Endothelial cell of umbilical vein (primary cell): ENCODE measurements at regions not wholly inside any gene's neighbourhood (a gene's known extent, or its start where the extent isn't known, plus 50 kb on each side); places are given as distances from the start of the nearest gene placed in this dataset.

Experiments used
- BruUV-seq: library from RNA; stranded (reverse); fragments of 400-500 nt; replicated peaks from 2 replicates; lab custom pipeline; 2021; lab: Mats Ljungman, UMichigan
- CTCF ChIA-PET: fragments of 300-600, 350-600 bp; sonication (Branson Sonifier 250); formaldehyde crosslinking; loops from one replicate; lab custom pipeline; 2021; ENCODE audit warnings: antibody characterized with exemption, inconsistent platforms; lab: Charles Lee
- POLR2A ChIA-PET: fragments of 300-600, 350-600 bp; sonication (Branson Sonifier 250); formaldehyde crosslinking; loops from one replicate; lab custom pipeline; 2021; ENCODE audit warnings: antibody characterized with exemption, inconsistent platforms; lab: Charles Lee
- DNase-seq: peaks from one replicate; pipeline ENCODE4 v3.0.0-alpha.2; 2011; ENCODE audit warnings: low read depth, low spot score
- FAIRE-seq: peaks from 2 replicates; lab custom pipeline; 2011; peaks lifted over from hg19 to GRCh38; lab: Jason Lieb, UNC
- H2AFZ ChIP-seq: 2 replicates; pipeline ENCODE4 v1.6.0; 2012; ENCODE audit warnings: low read depth, low read length, control low read depth, inconsistent platforms
- H3K27ac ChIP-seq: 2 replicates; pipeline ENCODE4 v1.5.1; 2011; ENCODE audit warnings: low read depth, mild to moderate bottlenecking, control low read depth, low read length, moderate library complexity; ENCODE audit not compliant: insufficient read depth
- H3K27me3 ChIP-seq, 2 experiments: 2 replicates each; pipeline versions ENCODE4 v1.6.0 to v1.6.1; 2011; ENCODE audit warnings: low read length in 2 of 2, mixed read lengths in 1 of 2; ENCODE audit not compliant: control insufficient read depth in 2 of 2, insufficient read depth in 2 of 2
- H3K36me3 ChIP-seq, 2 experiments: 2 replicates in 1 of 2; 3 replicates in 1 of 2; pipeline ENCODE4 v1.5.1; 2011; ENCODE audit warnings: low read length in 2 of 2, mild to moderate bottlenecking in 1 of 2, moderate library complexity in 1 of 2; ENCODE audit not compliant: control insufficient read depth in 2 of 2, insufficient read depth in 2 of 2; ENCODE audit errors: extremely low read depth in 1 of 2
- H3K4me1 ChIP-seq: 3 replicates; pipeline ENCODE4 v1.5.1; 2011; ENCODE audit warnings: mild to moderate bottlenecking, low read length; ENCODE audit not compliant: control insufficient read depth, insufficient read depth; ENCODE audit errors: extremely low read depth
- H3K4me2 ChIP-seq: 2 replicates; pipeline ENCODE4 v1.6.1; 2011; ENCODE audit warnings: low read length, control low read depth, mixed read lengths; ENCODE audit not compliant: insufficient read depth
- H3K4me3 ChIP-seq, 3 experiments: fragments of 200-600 bp in 1 of 3; sonication (generic), shearing (Covaris generic) in 1 of 3; replicated peaks in 1 of 3; 2 replicates each; pipeline ENCODE4 v1.5.1; 2011 to 2016; ENCODE audit warnings: control low read depth in 3 of 3, low read length in 3 of 3, mild to moderate bottlenecking in 2 of 3, inconsistent platforms in 1 of 3, low read depth in 1 of 3, moderate library complexity in 1 of 3; ENCODE audit not compliant: insufficient read depth in 1 of 3
- H3K79me2 ChIP-seq: 2 replicates; pipeline ENCODE4 v1.6.0; 2012; ENCODE audit warnings: low read length, inconsistent platforms; ENCODE audit not compliant: control insufficient read depth, insufficient read depth
- H3K9ac ChIP-seq: replicated peaks from 2 replicates; pipeline ENCODE3; 2011; ENCODE audit warnings: low read length, control low read depth; ENCODE audit not compliant: insufficient read depth; ENCODE audit errors: extremely low read depth
- H3K9me1 ChIP-seq: replicated peaks from 3 replicates; pipeline ENCODE4 v1.6.0; 2011; ENCODE audit warnings: mild to moderate bottlenecking, low read length; ENCODE audit not compliant: control insufficient read depth, insufficient read depth; ENCODE audit errors: extremely low read depth
- H3K9me3 ChIP-seq: replicated peaks from 2 replicates; pipeline ENCODE4 v1.5.1; 2012; ENCODE audit warnings: low read length, inconsistent platforms; ENCODE audit not compliant: control insufficient read depth, insufficient read depth
- H4K20me1 ChIP-seq: replicated peaks from 2 replicates; pipeline ENCODE3; 2011; ENCODE audit warnings: mild to moderate bottlenecking, low read length; ENCODE audit not compliant: control insufficient read depth, insufficient read depth; ENCODE audit errors: extremely low read depth
- EZH2 ChIP-seq: IDR thresholded peaks from 2 replicates; pipeline ENCODE4 v1.6.1; 2012; ENCODE audit warnings: borderline replicate concordance, low read depth, mild to moderate bottlenecking, moderate library complexity, low read length, inconsistent platforms; ENCODE audit not compliant: severe bottlenecking
- FOS ChIP-seq: IDR thresholded peaks from 2 replicates; pipeline ENCODE4 v1.6.1; 2011; ENCODE audit warnings: mild to moderate bottlenecking, low read length, moderate library complexity, borderline replicate concordance; ENCODE audit not compliant: insufficient read depth
- GATA2 ChIP-seq: IDR thresholded peaks from 2 replicates; pipeline ENCODE4 v1.7.0; 2011; ENCODE audit warnings: low read depth, mild to moderate bottlenecking, moderate library complexity, mixed read lengths, low read length; ENCODE audit not compliant: insufficient read length, insufficient read depth
- JUN ChIP-seq: IDR thresholded peaks from 2 replicates; pipeline ENCODE4 v1.6.1; 2011; ENCODE audit warnings: borderline replicate concordance, low read depth; ENCODE audit not compliant: insufficient read length, insufficient read depth
- MYC ChIP-seq: IDR thresholded peaks from one replicate; pipeline ENCODE4 v1.6.1; 2011; ENCODE audit warnings: mild to moderate bottlenecking, low read depth, low read length
- POLR2A ChIP-seq: IDR thresholded peaks from 2 replicates; pipeline ENCODE4 v1.6.1; 2012; ENCODE audit warnings: low read depth, mild to moderate bottlenecking, control low read depth, low read length
- POLR2AphosphoS5 ChIP-seq: IDR thresholded peaks from 2 replicates; pipeline ENCODE4 v1.6.1; 2012; ENCODE audit warnings: low read depth, mild to moderate bottlenecking, control low read depth, low read length, moderate library complexity; ENCODE audit not compliant: insufficient read depth
- dilution Hi-C: fragments of 300-500 bp; cut with MboI; formaldehyde crosslinking; loops from one replicate; pipeline ENCODE4 v1.15.0; 2019; ENCODE audit warnings: low sequenced_read_pairs; ENCODE audit not compliant: extremely low pct_ligation_motif_present
- intact Hi-C: fragments of 100-400 bp; cut with micrococcal nuclease; formaldehyde crosslinking; loops from one replicate; pipeline ENCODE4 v1.10.0; 2022
- TF ChIP-seq, protein P1 (sequence below): IDR thresholded peaks from 2 replicates; pipeline ENCODE4 v1.6.1; 2011; ENCODE audit not compliant: insufficient read depth, insufficient read length
- TF ChIP-seq, protein P2 (sequence below), 2 donors: IDR thresholded peaks; 1 replicate in 1 of 2; 2 replicates in 1 of 2; pipeline ENCODE4 v1.5.1; 2011; ENCODE audit warnings: low read length in 2 of 2, mild to moderate bottlenecking in 2 of 2, moderate library complexity in 2 of 2, control low read depth in 1 of 2, inconsistent platforms in 1 of 2, low read depth in 1 of 2; ENCODE audit not compliant: insufficient read depth in 1 of 2; ENCODE audit errors: extremely low read depth in 1 of 2

DNA sequence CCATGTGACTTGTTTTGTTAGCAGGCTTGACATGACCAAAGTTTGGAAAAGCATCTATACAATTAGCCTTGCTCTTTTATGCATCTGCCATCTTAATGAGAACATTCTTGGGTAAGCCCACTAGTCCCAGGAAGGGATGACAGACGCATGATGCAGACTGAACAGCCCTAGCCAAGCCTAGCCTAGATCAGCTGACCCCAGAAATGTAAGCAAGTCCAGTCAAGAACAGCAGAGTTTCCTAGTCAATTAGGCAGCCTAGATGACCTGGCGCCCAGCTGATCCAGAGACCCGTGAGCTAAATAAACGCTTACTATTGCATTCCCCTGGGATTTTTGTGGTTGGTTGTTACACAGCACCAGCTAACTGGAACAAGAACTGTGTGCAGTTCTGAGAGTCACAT, 457.9 kb downstream of the BCOR start:
- ChIA-PET CTCF (no interaction called here), POLR2A (no interaction called here)
- Histone ChIP-seq H2AFZ (no peak overlapping the region), H3K9ac (no peak overlapping the region), H3K27me3 (no peaks in the 10 kb centered on the region), H3K9me1 (no peaks in the 10 kb centered on the region), H3K9me3 (no peaks in the 10 kb centered on the region), H3K79me2 (no peaks in the 10 kb centered on the region), H3K27ac (no peak overlapping the region), H3K4me2 (no peak overlapping the region), H3K4me1 (peaks cover 3% of the 10 kb centered on the region), H4K20me1 (no peaks in the 10 kb centered on the region), H3K36me3 (no peaks in the 10 kb centered on the region), H3K4me3 (no peak overlapping the region)
- FAIRE-seq, result peak; percentile 8
- DNase-seq, result no peak
- intact Hi-C loops (no loop called here), dilution Hi-C loops (no loop called here)
- BruUV-seq, result no TSS peak
- TF ChIP-seq POLR2A (no peak), GATA2 (no peak), POLR2AphosphoS5 (no peak), EZH2 (no peak), FOS (no peak), MYC (no peak), JUN (no peak)
- TF ChIP-seq, protein P1, sequence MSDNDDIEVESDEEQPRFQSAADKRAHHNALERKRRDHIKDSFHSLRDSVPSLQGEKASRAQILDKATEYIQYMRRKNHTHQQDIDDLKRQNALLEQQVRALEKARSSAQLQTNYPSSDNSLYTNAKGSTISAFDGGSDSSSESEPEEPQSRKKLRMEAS, result no peak
- TF ChIP-seq, protein P2, sequence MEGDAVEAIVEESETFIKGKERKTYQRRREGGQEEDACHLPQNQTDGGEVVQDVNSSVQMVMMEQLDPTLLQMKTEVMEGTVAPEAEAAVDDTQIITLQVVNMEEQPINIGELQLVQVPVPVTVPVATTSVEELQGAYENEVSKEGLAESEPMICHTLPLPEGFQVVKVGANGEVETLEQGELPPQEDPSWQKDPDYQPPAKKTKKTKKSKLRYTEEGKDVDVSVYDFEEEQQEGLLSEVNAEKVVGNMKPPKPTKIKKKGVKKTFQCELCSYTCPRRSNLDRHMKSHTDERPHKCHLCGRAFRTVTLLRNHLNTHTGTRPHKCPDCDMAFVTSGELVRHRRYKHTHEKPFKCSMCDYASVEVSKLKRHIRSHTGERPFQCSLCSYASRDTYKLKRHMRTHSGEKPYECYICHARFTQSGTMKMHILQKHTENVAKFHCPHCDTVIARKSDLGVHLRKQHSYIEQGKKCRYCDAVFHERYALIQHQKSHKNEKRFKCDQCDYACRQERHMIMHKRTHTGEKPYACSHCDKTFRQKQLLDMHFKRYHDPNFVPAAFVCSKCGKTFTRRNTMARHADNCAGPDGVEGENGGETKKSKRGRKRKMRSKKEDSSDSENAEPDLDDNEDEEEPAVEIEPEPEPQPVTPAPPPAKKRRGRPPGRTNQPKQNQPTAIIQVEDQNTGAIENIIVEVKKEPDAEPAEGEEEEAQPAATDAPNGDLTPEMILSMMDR (IDR thresholded peaks at IDR 0.05; ENCODE audit: extremely low read depth in 1 of 2, insufficient read depth in 1 of 2, low read depth in 1 of 2, low read length in 2 of 2), result no peak
